Stromal cell of bone marrow (primary cell): ENCODE measurements at regions not wholly inside any gene's neighbourhood (a gene's known extent, or its start where the extent isn't known, plus 50 kb on each side); places are given as distances from the start of the nearest gene placed in this dataset.
A peak's percentile ranks its signal among the peaks of the same experiment; 100 is the strongest.

Experiments used
- DNase-seq: peaks from one replicate; pipeline ENCODE4 v3.0.0-alpha.2; 2012; ENCODE audit warnings: low read depth

- no peak for DNase-seq
These were observed 417.9 kb downstream of the EPHA4 start for GRCh38 chr2:221154176-221154575.

- DNase-seq: no peak
These were observed 415.9 kb downstream of the EPHA4 start for GRCh38 chr2:221156062-221156734.

- no peak for DNase-seq
These were observed 410.9 kb downstream of the EPHA4 start for GRCh38 chr2:221161186-221161585.

GRCh38 chr2:221166292-221166691 lies 405.8 kb downstream of the EPHA4 start:
- DNase-seq: peak; percentile 38

GRCh38 chr2:221167561-221167960 lies 404.5 kb downstream of the EPHA4 start:
- DNase-seq: no peak

- no peak for DNase-seq
These were observed 402.4 kb downstream of the EPHA4 start for GRCh38 chr2:221169724-221170123.

- no peak for DNase-seq
These were observed 401.6 kb downstream of the EPHA4 start for GRCh38 chr2:221170548-221170947.

GRCh38 chr2:221176667-221177066 lies 395.4 kb downstream of the EPHA4 start:
- DNase-seq: no peak

GRCh38 chr2:221178139-221178538 lies 394.0 kb downstream of the EPHA4 start:
- DNase-seq: no peak

GRCh38 chr2:221186873-221187272 lies 385.2 kb downstream of the EPHA4 start:
- no peak for DNase-seq

GRCh38 chr2:221189431-221190067 lies 382.6 kb downstream of the EPHA4 start:
- DNase-seq: no peak

GRCh38 chr2:221195829-221196228 lies 376.3 kb downstream of the EPHA4 start:
- no peak for DNase-seq

GRCh38 chr2:221197225-221197856 lies 374.8 kb downstream of the EPHA4 start:
- DNase-seq: no peak

GRCh38 chr2:221198309-221198708 lies 373.8 kb downstream of the EPHA4 start:
- no peak for DNase-seq

- no peak for DNase-seq
These were observed 371.8 kb downstream of the EPHA4 start for GRCh38 chr2:221200184-221200839.

- DNase-seq: no peak
These were observed 369.7 kb downstream of the EPHA4 start for GRCh38 chr2:221202431-221202830.

- no peak for DNase-seq
These were observed 369.0 kb downstream of the EPHA4 start for GRCh38 chr2:221203125-221203524.

GRCh38 chr2:221203856-221204255 lies 368.2 kb downstream of the EPHA4 start:
- DNase-seq: no peak

- DNase-seq: no peak
These were observed 367.4 kb downstream of the EPHA4 start for GRCh38 chr2:221204699-221205098.

- DNase-seq: no peak
These were observed 366.9 kb downstream of the EPHA4 start for GRCh38 chr2:221205103-221205673.

- DNase-seq: no peak
These were observed 361.4 kb downstream of the EPHA4 start for GRCh38 chr2:221210686-221211085.

- DNase-seq: no peak
These were observed 360.5 kb downstream of the EPHA4 start for GRCh38 chr2:221211653-221212052.

- no peak for DNase-seq
These were observed 360.0 kb downstream of the EPHA4 start for GRCh38 chr2:221212105-221212504.
